HEK293 (cell line): ENCODE measurements at regions not wholly inside any gene's neighbourhood (a gene's known extent, or its start where the extent isn't known, plus 50 kb on each side); places are given as distances from the start of the nearest gene placed in this dataset.

Source experiments
- CTCF ChIP-seq: fragments of 450-650 bp; formaldehyde crosslinking; IDR thresholded peaks from 2 replicates; pipeline ENCODE4 v1.5.1; 2016; ENCODE audit warnings: missing biosample characterization, missing genetic modification characterization
- ZBTB17 ChIP-seq: fragments of 450-650 bp; formaldehyde crosslinking; IDR thresholded peaks from 2 replicates; pipeline ENCODE4 v1.5.1; 2016; ENCODE audit warnings: missing biosample characterization, missing genetic modification characterization
- ZNF518A ChIP-seq: fragments of 450-650 bp; formaldehyde crosslinking; conservative IDR thresholded peaks from 2 replicates; pipeline ENCODE4 v1.5.1; 2016; ENCODE audit warnings: low read depth, missing biosample characterization, missing genetic modification characterization
- ZNF830 ChIP-seq: fragments of 450-650 bp; IDR thresholded peaks from 2 replicates; pipeline ENCODE4 v1.5.0; 2018; ENCODE audit warnings: missing biosample characterization, missing genetic modification characterization, low read depth, mild to moderate bottlenecking, moderate library complexity

DNA sequence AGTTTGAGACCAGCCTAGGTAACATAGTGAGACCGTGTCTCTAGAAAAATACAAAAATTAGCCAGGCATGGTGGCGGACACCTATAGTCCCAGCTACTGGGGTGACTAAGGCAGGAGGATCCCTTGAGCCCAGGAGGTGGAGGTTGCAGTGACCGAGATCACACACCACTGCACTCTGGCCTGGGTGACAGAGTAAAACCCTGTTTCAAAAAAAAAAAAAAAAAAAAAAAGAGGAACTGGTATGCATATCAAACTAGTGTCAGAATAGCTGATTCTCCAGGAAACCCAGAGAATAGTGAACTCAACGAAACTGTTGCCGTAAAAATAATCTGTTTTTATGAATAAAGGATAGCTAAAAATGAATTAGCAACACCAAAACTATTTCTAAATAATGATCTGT, 126.6 kb upstream of the BASP1 start:
- TF ChIP-seq ZNF830, result no peak
- no peak for TF ChIP-seq ZNF518A
- no peak for TF ChIP-seq ZBTB17 (tag by site-specific recombination)
- TF ChIP-seq CTCF (tag by site-specific recombination), result no peak
